ENCODE measurements at regions not wholly inside any gene's neighbourhood (a gene's known extent, or its start where the extent isn't known, plus 50 kb on each side); places are given as distances from the start of the nearest gene placed in this dataset.

DNA sequence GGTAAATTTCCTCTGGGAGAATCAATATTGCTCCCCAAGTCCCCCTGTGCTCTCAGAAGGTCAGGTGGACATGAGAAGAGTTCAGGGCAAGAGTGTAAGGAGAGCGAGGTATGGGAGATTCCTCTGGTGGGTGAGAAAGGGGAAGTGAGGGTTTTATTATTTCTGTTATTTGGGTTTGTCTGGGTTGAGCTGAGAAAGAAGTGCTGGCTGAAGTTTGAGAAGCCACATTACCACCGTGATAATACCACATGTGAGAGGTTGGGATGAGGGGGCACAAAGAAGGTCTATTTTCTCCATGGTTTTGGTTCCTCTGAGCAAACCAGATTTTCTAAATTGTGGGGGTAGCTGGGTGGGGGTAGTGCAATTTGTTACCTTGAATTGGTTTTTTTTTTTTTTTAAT, 350.4 kb downstream of the OSTF1 start:
- Histone ChIP-seq H3K4me3 (replicated peaks in 1 of 3; ENCODE audit: insufficient read depth in 1 of 3, low read depth in 1 of 3, low read length in 3 of 3) (no peak overlapping the region), H3K27me3 (ENCODE audit: control insufficient read depth in 2 of 2, insufficient read depth in 2 of 2, low read length in 2 of 2) (no peaks in the 10 kb centered on the region), H3K9ac (replicated peaks; ENCODE audit: extremely low read depth, insufficient read depth, low read length) (no peak overlapping the region), H4K20me1 (replicated peaks; ENCODE audit: control insufficient read depth, extremely low read depth, insufficient read depth, low read length) (no peaks in the 10 kb centered on the region), H3K4me2 (ENCODE audit: insufficient read depth, low read length) (no peak overlapping the region), H3K4me1 (ENCODE audit: control insufficient read depth, extremely low read depth, insufficient read depth, low read length) (no peaks in the 10 kb centered on the region), H3K79me2 (ENCODE audit: control insufficient read depth, insufficient read depth, low read length) (no peaks in the 10 kb centered on the region), H3K9me1 (replicated peaks; ENCODE audit: control insufficient read depth, extremely low read depth, insufficient read depth, low read length) (no peaks in the 10 kb centered on the region), H2AFZ (ENCODE audit: low read depth, low read length) (no peak overlapping the region), H3K36me3 (ENCODE audit: control insufficient read depth in 2 of 2, extremely low read depth in 1 of 2, insufficient read depth in 2 of 2, low read length in 2 of 2) (no peaks in the 10 kb centered on the region), H3K9me3 (replicated peaks; ENCODE audit: control insufficient read depth, insufficient read depth, low read length) (no peaks in the 10 kb centered on the region), H3K27ac (ENCODE audit: insufficient read depth, low read depth, low read length) (no peak overlapping the region)
- intact Hi-C loops (cut with micrococcal nuclease) (no loop called here), dilution Hi-C loops (cut with MboI; ENCODE audit: extremely low pct_ligation_motif_present, low sequenced_read_pairs) (no loop called here)
- ChIA-PET CTCF (no interaction called here), POLR2A (no interaction called here)
- TF ChIP-seq FOS (IDR thresholded peaks at IDR 0.05; ENCODE audit: borderline replicate concordance, insufficient read depth, low read length) (no peak), POLR2A (IDR thresholded peaks at IDR 0.05; ENCODE audit: low read depth, low read length) (no peak), EZH2 (IDR thresholded peaks at IDR 0.05; ENCODE audit: borderline replicate concordance, low read depth, low read length, severe bottlenecking) (no peak), POLR2AphosphoS5 (IDR thresholded peaks at IDR 0.05; ENCODE audit: insufficient read depth, low read depth, low read length) (no peak), JUN (IDR thresholded peaks at IDR 0.05; ENCODE audit: borderline replicate concordance, insufficient read depth, insufficient read length, low read depth) (no peak), GATA2 (IDR thresholded peaks at IDR 0.05; ENCODE audit: insufficient read depth, insufficient read length, low read depth, low read length) (no peak)
- TF ChIP-seq, protein P1, sequence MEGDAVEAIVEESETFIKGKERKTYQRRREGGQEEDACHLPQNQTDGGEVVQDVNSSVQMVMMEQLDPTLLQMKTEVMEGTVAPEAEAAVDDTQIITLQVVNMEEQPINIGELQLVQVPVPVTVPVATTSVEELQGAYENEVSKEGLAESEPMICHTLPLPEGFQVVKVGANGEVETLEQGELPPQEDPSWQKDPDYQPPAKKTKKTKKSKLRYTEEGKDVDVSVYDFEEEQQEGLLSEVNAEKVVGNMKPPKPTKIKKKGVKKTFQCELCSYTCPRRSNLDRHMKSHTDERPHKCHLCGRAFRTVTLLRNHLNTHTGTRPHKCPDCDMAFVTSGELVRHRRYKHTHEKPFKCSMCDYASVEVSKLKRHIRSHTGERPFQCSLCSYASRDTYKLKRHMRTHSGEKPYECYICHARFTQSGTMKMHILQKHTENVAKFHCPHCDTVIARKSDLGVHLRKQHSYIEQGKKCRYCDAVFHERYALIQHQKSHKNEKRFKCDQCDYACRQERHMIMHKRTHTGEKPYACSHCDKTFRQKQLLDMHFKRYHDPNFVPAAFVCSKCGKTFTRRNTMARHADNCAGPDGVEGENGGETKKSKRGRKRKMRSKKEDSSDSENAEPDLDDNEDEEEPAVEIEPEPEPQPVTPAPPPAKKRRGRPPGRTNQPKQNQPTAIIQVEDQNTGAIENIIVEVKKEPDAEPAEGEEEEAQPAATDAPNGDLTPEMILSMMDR (IDR thresholded peaks at IDR 0.05; ENCODE audit: extremely low read depth in 1 of 2, insufficient read depth in 1 of 2, low read depth in 1 of 2, low read length in 2 of 2): no peak
- no TSS peak for BruUV-seq (replicated peaks)
- FAIRE-seq: no peak
- DNase-seq (ENCODE audit: low read depth, low spot score): no peak

DNA sequence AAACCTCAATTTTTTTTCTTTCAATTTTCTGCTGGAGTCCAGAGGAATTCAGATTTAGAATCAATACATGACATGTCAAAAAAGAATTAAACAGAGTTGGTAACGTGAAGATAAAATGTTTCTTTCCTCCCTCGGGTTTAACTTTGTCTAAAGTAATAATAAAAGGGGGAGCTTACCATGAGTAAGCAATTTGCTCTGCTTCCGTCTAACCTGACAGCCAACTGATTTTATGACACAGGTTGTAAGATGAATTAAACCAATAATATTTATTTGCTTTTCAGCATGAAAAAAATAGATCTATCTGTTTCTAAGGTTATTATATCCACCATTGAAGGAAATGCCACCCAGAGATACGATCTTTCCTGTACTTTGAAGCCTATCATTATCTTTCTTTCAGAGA, 352.6 kb downstream of the OSTF1 start:
- dilution Hi-C loops (cut with MboI; ENCODE audit: extremely low pct_ligation_motif_present, low sequenced_read_pairs): no loop called here
- Histone ChIP-seq H4K20me1 (replicated peaks; ENCODE audit: control insufficient read depth, extremely low read depth, insufficient read depth, low read length) (no peaks in the 10 kb centered on the region), H3K27ac (ENCODE audit: insufficient read depth, low read depth, low read length) (no peak overlapping the region), H3K9me3 (replicated peaks; ENCODE audit: control insufficient read depth, insufficient read depth, low read length) (no peaks in the 10 kb centered on the region), H3K27me3 (ENCODE audit: control insufficient read depth in 2 of 2, insufficient read depth in 2 of 2, low read length in 2 of 2) (no peaks in the 10 kb centered on the region), H3K4me2 (ENCODE audit: insufficient read depth, low read length) (no peak overlapping the region), H3K9ac (replicated peaks; ENCODE audit: extremely low read depth, insufficient read depth, low read length) (no peak overlapping the region), H3K4me1 (ENCODE audit: control insufficient read depth, extremely low read depth, insufficient read depth, low read length) (no peaks in the 10 kb centered on the region), H3K79me2 (ENCODE audit: control insufficient read depth, insufficient read depth, low read length) (no peaks in the 10 kb centered on the region), H3K36me3 (ENCODE audit: control insufficient read depth in 2 of 2, extremely low read depth in 1 of 2, insufficient read depth in 2 of 2, low read length in 2 of 2) (no peaks in the 10 kb centered on the region), H2AFZ (ENCODE audit: low read depth, low read length) (no peak overlapping the region), H3K4me3 (replicated peaks in 1 of 3; ENCODE audit: insufficient read depth in 1 of 3, low read depth in 1 of 3, low read length in 3 of 3) (no peak overlapping the region), H3K9me1 (replicated peaks; ENCODE audit: control insufficient read depth, extremely low read depth, insufficient read depth, low read length) (no peaks in the 10 kb centered on the region)
- POLR2A ChIA-PET: no interaction called here
- intact Hi-C loops (cut with micrococcal nuclease): no loop called here
- no TSS peak for BruUV-seq (replicated peaks)
- no peak for TF ChIP-seq FOS (IDR thresholded peaks at IDR 0.05; ENCODE audit: borderline replicate concordance, insufficient read depth, low read length)
- DNase-seq (ENCODE audit: low read depth, low spot score): no peak
- CTCF ChIA-PET: no interaction called here
- FAIRE-seq: no peak
